T-helper 22 cell (primary cell): ENCODE measurements at regions not wholly inside any gene's neighbourhood (a gene's known extent, or its start where the extent isn't known, plus 50 kb on each side); places are given as distances from the start of the nearest gene placed in this dataset.

Experiments
- DNase-seq: peaks from one replicate; pipeline ENCODE4 v3.0.0-alpha.2; 2020; ENCODE audit warnings: low read depth

GRCh38 chr3:30945291-30945690, 50.8 kb upstream of the GADL1 start:
- no peak for DNase-seq

GRCh38 chr3:30948426-30948825, 54.0 kb upstream of the GADL1 start:
- no peak for DNase-seq

GRCh38 chr3:30951826-30952225, 57.4 kb upstream of the GADL1 start:
- no peak for DNase-seq

GRCh38 chr3:30952786-30953185, 58.3 kb upstream of the GADL1 start:
- no peak for DNase-seq

DNA sequence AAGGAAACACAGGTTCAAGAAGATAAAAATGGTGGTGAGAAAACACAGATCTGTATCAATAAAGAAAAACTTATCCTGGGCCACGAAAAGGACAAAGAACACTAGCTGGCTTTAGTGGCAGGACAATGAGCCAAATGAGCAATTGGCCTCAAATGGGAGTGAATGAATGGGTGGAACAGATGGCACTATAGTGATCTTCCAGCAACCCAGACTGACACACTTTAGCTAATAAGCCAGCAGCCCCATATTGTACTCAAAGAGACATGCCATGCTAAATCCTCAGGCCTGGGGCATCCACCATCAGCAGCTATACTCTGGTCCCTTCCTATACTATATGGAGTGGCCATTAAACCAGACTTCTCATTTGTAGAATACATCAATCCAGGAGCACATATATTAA, 60.0 kb upstream of the GADL1 start:
- DNase-seq: no peak

GRCh38 chr3:30962084-30962483, 67.6 kb upstream of the GADL1 start:
- no peak for DNase-seq

DNA sequence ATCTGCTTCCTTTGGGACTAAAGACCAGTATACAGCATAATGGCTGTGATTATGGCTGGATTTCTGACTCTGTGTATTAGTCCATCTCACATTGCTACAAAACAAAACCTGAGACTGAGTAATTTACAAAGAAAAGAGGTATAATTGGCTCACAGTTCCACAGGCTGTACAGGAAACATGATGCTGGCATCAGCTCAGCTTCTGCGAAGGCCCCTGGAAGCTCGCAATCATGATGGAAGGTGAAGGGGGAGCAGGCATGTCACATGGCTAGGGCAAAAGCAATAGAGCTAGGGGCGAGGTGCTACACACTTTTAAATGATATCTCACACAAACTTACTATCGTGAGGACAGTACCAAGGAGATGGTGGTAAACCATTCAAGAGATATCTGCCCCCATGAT, 68.0 kb upstream of the GADL1 start:
- no peak for DNase-seq

DNA sequence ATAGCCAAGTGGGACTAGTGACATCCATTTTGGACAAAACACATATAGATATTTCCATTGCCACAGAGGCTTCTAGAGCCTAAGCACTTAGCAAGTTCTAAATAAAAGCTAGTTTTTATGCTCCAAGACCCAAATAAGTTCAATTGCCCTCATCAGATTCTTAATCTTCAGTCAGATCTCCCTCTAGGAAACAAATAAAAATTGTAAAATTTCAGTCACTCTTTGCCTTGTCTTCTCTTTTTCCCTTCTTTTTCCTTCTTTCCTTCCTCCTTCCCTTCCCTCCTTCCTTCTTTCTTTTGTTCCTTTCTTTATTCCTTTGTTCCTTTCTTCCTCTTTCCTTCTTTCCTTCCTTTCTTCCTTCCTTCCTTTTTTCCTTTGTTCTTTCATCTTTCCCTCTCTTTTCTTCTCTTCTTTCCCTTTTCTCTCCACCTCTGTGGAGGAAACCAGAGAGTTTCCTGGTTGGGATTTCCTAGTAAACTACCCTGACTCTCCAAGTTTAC, 68.8 kb upstream of the GADL1 start:
- no peak for DNase-seq

DNA sequence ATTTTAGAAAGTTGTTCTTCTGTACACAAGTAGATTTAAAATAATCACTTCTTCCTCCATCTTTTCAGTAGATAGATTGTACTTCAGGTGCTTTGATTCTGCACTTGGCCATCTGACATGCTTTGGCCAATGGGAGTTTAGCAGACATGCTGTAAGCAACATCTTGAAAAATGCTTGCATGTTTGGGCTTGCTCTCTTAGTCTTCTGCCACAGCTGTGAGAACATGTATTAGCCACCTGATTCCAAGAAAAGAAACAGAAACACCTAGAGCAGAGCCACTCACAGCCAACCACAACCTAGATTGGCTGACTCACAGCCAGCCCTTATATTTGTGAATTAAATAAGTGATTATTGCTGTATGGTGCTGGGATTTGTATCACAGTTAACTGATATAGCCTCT, 70.2 kb upstream of the GADL1 start:
- DNase-seq: no peak

GRCh38 chr3:30966896-30967295, 72.4 kb upstream of the GADL1 start:
- no peak for DNase-seq

- no peak for DNase-seq
Observed at GRCh38 chr3:30970183-30970582, 75.7 kb upstream of the GADL1 start.

- DNase-seq: no peak
Observed at GRCh38 chr3:30972449-30972848, 78.0 kb upstream of the GADL1 start.

- DNase-seq: no peak
Observed at GRCh38 chr3:30974071-30974470, 79.6 kb upstream of the GADL1 start.

DNA sequence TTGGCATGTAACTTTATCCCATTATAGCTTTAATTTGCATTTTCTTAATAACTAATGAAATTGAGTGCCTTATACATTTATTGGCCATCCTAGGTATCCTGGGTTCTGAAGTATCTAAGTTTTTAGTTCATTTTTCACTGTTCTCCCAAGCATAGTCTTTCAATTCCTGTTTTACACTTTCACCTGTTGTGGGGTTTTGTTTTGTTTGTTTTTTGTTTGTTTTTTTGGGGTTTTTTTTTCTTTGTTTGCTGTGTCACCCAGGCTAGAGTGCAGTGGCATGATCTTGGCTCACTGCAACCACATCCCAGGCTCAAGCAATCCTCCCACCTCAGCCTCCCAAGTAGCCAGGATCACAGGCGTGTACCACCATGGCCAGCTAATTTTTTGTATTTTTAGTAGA, 83.1 kb upstream of the GADL1 start:
- DNase-seq: no peak

GRCh38 chr3:30980993-30981392, 86.5 kb upstream of the GADL1 start:
- DNase-seq: no peak

GRCh38 chr3:30982416-30983075, 88.1 kb upstream of the GADL1 start:
- no peak for DNase-seq

GRCh38 chr3:30984855-30985749, 90.6 kb upstream of the GADL1 start:
- DNase-seq: no peak

- DNase-seq: no peak
Observed at GRCh38 chr3:30986551-30986950, 92.1 kb upstream of the GADL1 start.

- DNase-seq: no peak
Observed at GRCh38 chr3:30988769-30989168, 94.3 kb upstream of the GADL1 start.

DNA sequence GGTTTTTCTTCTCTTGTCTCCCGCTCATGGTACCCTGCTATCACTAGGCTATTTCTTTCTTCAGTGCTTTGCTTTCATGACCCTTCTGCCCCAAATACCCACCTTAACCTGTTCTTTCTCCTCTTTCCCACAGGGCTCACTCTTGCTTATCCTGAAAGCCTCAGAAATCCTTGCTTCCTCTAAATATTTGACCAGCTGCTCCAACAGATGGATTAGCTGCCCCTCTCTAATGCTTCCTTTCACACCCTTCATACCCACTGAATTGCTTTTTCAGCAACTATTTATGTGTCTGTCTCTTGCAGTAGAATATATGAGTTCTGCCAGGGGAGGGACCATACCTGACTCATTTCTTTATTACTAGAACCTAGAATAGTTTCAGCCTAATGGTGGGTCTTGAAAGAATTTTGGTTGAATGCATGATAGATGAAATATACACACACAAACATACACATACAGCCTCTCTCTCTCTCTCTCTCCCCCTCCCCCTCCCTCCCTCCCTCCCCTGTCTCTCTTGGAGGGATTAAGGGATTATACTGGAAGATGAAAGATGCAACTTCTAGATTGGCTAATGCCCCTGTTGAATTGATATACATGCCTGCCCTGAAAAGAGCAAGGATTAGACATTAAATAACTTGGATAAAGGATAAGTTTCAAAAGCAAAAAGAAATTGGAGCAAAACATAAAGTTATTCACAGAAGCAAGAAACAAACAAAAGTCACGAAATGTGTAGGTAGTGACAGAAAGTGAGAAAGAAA, 95.0 kb upstream of the GADL1 start:
- no peak for DNase-seq

DNA sequence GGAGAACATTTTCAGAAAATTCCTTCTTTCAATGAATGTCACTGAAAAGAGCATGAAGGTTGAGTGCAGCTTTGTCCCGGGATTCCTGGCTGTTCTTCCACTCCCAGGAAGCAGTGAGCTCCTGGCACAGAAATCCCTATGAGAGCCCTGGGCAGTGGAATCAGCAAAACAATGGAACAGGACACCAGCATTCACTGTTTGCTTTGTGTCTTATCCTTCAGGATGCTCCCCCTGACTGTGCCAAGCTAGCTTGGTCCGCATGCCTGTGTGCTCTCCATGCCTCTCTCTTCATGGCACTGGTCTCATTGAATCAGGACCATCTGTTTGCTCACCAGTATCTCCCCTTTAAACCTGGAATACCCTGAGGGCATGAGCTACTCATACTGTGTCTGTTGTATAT, 102.0 kb upstream of the GADL1 start:
- DNase-seq: no peak

DNA sequence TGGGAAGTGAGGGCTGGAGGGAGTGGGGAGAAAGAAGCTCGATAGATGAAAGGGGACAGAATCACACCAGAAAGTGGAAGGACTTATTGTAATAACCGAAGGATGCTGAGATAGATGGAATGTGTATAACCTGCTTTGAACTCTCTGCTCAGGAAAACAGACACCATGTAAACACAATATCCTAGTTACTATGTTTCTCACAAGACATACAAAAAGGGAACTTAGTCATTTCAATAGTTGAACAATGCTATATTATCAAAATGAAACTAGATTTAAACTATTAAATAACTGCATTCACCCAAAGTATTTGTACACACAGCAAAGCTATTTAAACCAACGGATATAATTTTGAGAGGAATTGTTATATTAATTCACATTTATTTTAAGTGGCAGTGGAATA, 108.3 kb upstream of the GADL1 start:
- no peak for DNase-seq
